ENCODE measurements at regions not wholly inside any gene's neighbourhood (a gene's known extent, or its start where the extent isn't known, plus 50 kb on each side); places are given as distances from the start of the nearest gene placed in this dataset.

- Histone ChIP-seq H3K9me3 (ENCODE audit: low read depth) (no peaks in the 10 kb centered on the region), H3K27ac (no peak overlapping the region), H4K20me1 (ENCODE audit: insufficient read depth, poor library complexity, severe bottlenecking) (no peaks in the 10 kb centered on the region), H3K4me2 (no peak overlapping the region), H3K79me2 (no peaks in the 10 kb centered on the region), H2AFZ (no peak overlapping the region), H3K36me3 (replicated peaks; ENCODE audit: insufficient read depth, low read depth) (no peaks in the 10 kb centered on the region), H3K4me1 (ENCODE audit: insufficient read depth) (no peaks in the 10 kb centered on the region), H3K27me3 (no peaks in the 10 kb centered on the region), H3K9me2 (replicated peaks; ENCODE audit: insufficient read depth) (no peaks in the 10 kb centered on the region), H3K4me3 (no peak overlapping the region)
- DNase-seq (ENCODE audit: low spot score), result no peak
- WGBS (ENCODE audit: low lambda C conversion rate, missing lambda C conversion rate), result 54% methylated on average over 2 of the region's 2 CpGs
- TF ChIP-seq CTCF (IDR thresholded peaks at IDR 0.05; ENCODE audit: poor library complexity) (no peak), EZH2phosphoT487 (IDR thresholded peaks at IDR 0.05; ENCODE audit: low read depth, severe bottlenecking, unreplicated experiment) (no peak), EZH2 (IDR thresholded peaks at IDR 0.05; ENCODE audit: borderline replicate concordance) (no peak)
Measured at GRCh38 chr1:58418283-58419228, 128.0 kb downstream of the OMA1 start.

DNA sequence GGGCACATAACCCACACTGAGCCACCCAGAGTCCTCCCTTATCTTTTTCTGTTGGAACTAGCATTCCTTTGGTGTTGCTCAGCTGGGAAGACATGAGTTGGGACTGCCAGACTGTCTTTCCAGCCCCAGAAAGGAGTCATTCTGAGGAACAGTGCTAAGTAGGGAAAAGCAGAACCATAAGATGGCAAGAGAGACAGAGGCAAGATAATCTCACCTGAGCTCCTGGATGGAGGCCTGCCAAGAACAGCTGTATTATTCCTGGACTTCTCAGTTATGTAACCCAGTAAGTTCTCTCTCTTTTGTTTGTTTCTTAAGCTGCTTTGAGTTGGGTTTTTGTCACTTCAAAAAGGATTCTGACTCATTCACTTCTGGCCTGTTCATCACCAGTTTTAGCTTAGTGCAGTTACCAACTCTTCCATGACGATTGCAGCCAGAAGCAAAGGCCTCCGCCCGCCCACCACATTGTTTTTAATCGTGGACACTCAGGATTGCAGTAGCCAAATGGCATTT is 134.4 kb downstream of the OMA1 start:
- H3K36me3 ChIP-seq (replicated peaks; ENCODE audit: insufficient read depth, low read depth), result no peaks in the 10 kb centered on the region
- WGBS (ENCODE audit: low lambda C conversion rate, missing lambda C conversion rate), result 60% methylated on average over 4 of the region's 4 CpGs
- H4K20me1 ChIP-seq (ENCODE audit: insufficient read depth, poor library complexity, severe bottlenecking), result no peaks in the 10 kb centered on the region
- H3K4me1 ChIP-seq (ENCODE audit: insufficient read depth), result no peaks in the 10 kb centered on the region
- no peaks in the 10 kb centered on the region for H3K79me2 ChIP-seq
- H3K9me2 ChIP-seq (replicated peaks; ENCODE audit: insufficient read depth), result no peaks in the 10 kb centered on the region
- no peak overlapping the region for H2AFZ ChIP-seq
- no peak overlapping the region for H3K27ac ChIP-seq
- TF ChIP-seq EZH2phosphoT487 (IDR thresholded peaks at IDR 0.05; ENCODE audit: low read depth, severe bottlenecking, unreplicated experiment) (no peak), CTCF (IDR thresholded peaks at IDR 0.05; ENCODE audit: poor library complexity) (no peak), EZH2 (IDR thresholded peaks at IDR 0.05; ENCODE audit: borderline replicate concordance) (no peak)
- no peak overlapping the region for H3K4me3 ChIP-seq
- H3K4me2 ChIP-seq, result no peak overlapping the region
- H3K27me3 ChIP-seq, result no peaks in the 10 kb centered on the region
- H3K9me3 ChIP-seq (ENCODE audit: low read depth), result no peaks in the 10 kb centered on the region
- no peak for DNase-seq (ENCODE audit: low spot score)

GRCh38 chr1:58409890-58410289 is 136.6 kb downstream of the OMA1 start:
- Histone ChIP-seq H4K20me1 (ENCODE audit: insufficient read depth, poor library complexity, severe bottlenecking) (no peaks in the 10 kb centered on the region), H3K9me2 (replicated peaks; ENCODE audit: insufficient read depth) (no peaks in the 10 kb centered on the region), H3K4me3 (no peak overlapping the region), H3K9me3 (ENCODE audit: low read depth) (no peaks in the 10 kb centered on the region), H3K4me2 (no peak overlapping the region), H3K27ac (no peak overlapping the region), H3K4me1 (ENCODE audit: insufficient read depth) (no peaks in the 10 kb centered on the region), H3K79me2 (no peaks in the 10 kb centered on the region), H2AFZ (no peak overlapping the region), H3K27me3 (no peaks in the 10 kb centered on the region), H3K36me3 (replicated peaks; ENCODE audit: insufficient read depth, low read depth) (no peaks in the 10 kb centered on the region)
- DNase-seq (ENCODE audit: low spot score), result no peak
- TF ChIP-seq EZH2phosphoT487 (IDR thresholded peaks at IDR 0.05; ENCODE audit: low read depth, severe bottlenecking, unreplicated experiment), result no peak
- TF ChIP-seq CTCF (IDR thresholded peaks at IDR 0.05; ENCODE audit: poor library complexity), result no peak
- TF ChIP-seq EZH2 (IDR thresholded peaks at IDR 0.05; ENCODE audit: borderline replicate concordance), result no peak
- WGBS (ENCODE audit: low lambda C conversion rate, missing lambda C conversion rate), result 54% methylated on average over 6 of the region's 6 CpGs
